GDM1 (cell line): ENCODE measurements at regions not wholly inside any gene's neighbourhood (a gene's known extent, or its start where the extent isn't known, plus 50 kb on each side); places are given as distances from the start of the nearest gene placed in this dataset.

Experiments
- DNase-seq: peaks from one replicate; lab custom pipeline; 2025; lab: John Stamatoyannopoulos, UW

GRCh38 chr7:18317941-18318340 is 177.6 kb upstream of the HDAC9 start:
- DNase-seq: no peak

DNA sequence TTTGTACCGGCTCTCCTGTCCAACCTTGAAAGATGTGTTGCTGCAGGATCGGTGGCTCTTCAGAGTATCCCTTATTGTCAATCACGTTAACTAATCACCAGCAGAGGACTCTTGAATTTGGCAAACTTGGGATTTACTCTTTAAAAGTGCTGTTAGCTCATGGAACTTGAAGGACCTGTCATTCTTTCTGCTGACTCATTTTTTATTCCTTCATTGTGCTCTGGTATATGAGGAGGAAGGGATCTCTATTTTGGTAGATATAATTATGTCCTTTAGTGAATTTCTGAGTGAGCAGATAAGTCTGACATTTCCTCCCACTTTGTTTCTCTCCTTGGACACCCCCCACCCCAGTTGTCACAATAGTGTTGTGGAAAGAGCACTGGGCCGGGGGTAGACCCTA is 175.1 kb upstream of the HDAC9 start:
- no peak for DNase-seq

DNA sequence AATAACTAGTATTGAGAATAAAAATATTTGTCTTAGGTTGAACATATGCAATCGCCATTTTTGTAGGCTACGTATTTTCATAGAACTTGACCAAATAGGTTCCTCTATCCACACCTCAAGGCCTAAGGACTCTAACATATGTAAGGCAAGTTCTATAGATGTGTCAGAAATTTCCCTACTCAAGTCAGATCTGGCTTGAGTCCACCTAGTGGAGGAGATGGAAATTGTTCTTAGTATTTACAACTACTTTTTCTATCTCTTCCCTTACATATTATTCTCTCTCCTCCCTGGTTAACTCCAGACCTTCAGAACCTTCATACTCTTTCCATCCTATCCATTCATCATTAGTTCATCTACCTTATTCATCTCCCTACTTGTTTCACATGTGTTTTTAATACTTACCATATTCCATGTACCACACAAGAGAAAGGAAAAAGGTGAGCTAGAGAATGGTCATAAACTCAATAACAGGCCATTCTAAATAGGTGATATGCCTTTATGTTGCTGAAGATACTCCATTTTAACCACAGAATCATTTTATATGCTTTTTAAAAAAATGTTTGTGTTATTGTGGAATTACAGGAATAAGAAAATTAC is 174.5 kb upstream of the HDAC9 start:
- DNase-seq: no peak

GRCh38 chr7:18330548-18330947 is 165.0 kb upstream of the HDAC9 start:
- no peak for DNase-seq

GRCh38 chr7:18336626-18337025 is 158.9 kb upstream of the HDAC9 start:
- DNase-seq: no peak

DNA sequence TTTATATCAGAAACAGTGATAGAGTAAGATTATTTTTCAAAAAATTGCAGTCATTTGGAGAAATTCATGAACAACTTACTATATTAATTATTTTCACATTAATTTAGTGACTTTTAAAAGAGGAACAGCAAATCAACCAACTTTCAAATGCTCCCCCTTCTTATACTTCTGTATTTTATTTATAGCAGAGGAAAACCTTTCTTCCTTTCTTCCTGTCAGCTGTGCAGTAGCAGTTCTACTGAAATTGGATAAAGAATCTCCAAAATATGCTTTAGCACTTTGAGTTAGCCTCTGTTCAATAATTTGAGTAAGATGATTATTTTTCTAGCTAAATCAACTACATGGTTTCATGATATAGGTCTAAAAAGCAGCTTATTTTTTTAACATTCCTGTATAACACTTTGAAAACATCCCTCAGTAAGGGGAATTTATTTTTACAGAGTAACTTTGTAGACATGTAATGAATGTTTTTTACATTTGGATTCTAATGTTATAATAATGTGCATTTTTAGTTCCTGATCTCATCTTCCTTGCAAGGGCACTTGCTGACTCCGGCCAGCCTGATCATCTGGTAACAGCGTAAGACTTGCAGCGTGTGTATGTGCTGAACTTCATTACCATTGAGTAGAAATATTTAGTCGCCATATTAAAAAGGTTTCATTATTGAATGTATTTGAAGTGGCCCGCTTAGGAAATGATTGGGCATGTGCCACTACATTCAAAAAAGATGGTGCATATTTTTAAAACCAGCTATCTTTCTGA is 158.3 kb upstream of the HDAC9 start:
- no peak for DNase-seq

DNA sequence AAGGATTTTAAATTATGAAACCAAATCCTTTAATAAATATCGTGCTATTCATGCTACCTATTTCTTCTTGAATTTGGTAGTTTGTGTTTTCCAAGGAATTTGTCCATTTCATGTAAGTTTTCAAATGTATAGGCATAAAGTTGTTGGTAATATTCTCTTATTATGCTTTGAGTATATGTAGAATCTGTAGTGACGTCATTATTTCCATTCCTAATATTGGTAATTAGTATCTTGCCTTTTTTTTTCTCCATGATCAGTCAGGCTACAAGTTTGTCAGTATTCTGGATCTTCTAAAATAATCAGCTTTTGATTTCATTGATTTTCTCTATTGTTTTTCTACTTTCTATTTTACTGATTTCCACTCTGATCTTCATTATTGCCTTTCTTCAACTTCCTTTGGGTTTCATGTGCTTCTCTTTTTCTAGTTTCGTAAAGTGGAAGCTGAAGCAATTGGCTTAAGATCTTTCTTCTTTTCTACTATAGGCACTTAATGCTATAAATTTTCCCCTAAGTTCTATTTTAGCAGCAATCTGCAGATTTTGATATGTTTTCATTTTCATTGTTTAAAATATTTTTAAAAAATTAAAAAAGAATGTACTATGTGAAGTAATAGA is 156.5 kb upstream of the HDAC9 start:
- DNase-seq: no peak

DNA sequence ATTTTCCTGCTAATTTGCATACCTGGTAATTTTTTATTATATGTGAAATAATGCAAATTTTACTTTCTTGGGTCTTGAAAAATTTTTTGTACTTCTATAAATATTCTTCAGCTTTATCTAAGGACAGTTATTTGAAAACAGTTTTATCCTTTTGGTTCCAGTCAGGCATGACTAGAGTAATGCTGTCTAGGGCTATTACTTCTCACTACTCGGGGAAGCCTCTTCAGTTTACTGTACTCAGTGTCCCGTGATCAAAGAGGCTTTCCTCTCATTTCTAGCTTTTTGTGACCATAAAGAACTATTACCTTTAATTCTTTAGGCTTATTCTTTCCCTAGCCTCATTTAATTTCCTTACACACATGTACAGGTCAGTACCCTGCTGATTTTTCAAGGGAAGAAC is 153.8 kb upstream of the HDAC9 start:
- DNase-seq: no peak

DNA sequence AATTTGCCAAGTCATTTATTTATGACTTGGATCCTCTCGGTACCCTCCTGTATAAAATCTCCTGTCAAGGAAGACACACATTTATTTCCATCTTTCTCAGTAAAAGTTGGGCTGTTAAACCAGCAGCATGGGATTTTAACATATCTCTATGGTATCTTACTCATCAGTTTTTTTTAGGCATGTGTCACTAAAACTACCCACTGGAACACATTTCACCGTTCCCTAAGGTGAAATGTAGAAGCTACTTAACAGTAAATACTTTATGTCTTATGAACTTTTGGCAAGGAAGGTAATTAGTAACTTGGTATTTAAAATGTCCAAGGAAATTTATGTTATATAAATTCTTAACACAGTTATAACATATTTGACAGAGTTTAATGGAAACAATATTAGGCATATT is 152.5 kb upstream of the HDAC9 start:
- DNase-seq: no peak

DNA sequence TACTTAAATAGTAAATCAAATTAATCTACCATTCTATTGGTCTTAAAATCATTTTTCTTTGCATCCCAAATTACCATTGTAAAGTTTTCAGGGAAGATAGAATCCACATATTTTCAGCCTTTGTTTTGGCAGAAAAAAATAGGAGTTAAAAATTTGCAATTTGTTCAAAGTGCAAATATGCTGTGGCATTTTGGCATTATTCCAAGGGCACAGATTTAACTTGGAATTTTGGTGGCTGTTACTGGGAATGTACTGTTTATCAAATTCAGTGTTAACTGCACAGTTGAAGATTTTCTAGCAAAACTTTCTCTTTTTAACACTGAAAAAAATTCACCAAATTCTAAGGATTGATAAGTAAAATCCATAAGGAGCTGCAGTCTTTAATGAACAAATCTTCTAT is 151.0 kb upstream of the HDAC9 start:
- no peak for DNase-seq

DNA sequence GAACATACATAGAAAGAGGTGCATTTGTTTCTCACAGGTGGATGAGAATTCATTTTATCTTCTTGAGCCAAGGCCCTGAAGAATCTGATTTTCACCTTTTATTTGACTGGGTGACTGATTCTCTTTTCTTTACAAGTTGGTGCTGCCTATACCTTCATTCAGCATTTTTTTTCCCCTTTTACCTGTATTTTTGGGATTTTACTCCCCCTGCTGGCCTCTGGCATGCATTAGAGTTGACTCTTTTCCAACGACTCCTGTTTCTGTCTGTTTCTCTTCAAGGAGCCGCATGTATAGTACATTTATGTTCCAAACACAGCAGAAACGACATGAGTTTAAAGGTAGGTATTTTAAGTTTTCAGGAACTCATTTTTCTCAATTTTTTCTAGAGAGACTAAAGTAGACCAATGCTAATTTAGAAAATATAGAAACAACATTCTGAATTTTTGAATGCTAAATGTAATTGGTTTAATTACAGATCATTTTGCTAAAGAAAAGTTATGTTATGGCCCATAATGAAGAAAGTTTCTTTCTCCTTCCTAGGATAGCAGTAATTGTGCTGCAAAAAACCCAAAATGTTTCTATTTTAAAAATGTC is 149.8 kb upstream of the HDAC9 start:
- DNase-seq: peak; percentile 37

DNA sequence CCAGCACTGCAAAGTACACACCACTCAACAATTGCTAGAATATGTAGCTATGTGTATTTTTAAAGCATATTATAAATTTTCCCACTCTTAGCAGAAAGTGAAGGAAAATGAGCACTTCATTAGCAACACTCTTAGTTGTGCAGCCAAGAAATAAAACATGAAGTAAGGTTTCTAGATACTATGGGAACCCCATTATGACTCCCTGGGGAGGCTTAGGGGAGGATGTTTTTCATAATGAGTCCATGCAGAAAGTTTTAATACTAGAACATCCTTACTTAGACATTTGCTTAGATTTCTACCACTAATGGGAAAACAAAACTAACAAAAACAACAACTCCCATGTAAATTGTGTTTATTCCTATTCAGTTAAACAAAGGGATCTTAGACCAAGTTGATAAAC is 148.4 kb upstream of the HDAC9 start:
- DNase-seq: no peak

GRCh38 chr7:18350678-18351077 is 144.9 kb upstream of the HDAC9 start:
- no peak for DNase-seq

- DNase-seq: no peak
These were observed 143.0 kb upstream of the HDAC9 start for GRCh38 chr7:18352339-18353255.

- DNase-seq: no peak
These were observed 142.2 kb upstream of the HDAC9 start for GRCh38 chr7:18353339-18353738.

DNA sequence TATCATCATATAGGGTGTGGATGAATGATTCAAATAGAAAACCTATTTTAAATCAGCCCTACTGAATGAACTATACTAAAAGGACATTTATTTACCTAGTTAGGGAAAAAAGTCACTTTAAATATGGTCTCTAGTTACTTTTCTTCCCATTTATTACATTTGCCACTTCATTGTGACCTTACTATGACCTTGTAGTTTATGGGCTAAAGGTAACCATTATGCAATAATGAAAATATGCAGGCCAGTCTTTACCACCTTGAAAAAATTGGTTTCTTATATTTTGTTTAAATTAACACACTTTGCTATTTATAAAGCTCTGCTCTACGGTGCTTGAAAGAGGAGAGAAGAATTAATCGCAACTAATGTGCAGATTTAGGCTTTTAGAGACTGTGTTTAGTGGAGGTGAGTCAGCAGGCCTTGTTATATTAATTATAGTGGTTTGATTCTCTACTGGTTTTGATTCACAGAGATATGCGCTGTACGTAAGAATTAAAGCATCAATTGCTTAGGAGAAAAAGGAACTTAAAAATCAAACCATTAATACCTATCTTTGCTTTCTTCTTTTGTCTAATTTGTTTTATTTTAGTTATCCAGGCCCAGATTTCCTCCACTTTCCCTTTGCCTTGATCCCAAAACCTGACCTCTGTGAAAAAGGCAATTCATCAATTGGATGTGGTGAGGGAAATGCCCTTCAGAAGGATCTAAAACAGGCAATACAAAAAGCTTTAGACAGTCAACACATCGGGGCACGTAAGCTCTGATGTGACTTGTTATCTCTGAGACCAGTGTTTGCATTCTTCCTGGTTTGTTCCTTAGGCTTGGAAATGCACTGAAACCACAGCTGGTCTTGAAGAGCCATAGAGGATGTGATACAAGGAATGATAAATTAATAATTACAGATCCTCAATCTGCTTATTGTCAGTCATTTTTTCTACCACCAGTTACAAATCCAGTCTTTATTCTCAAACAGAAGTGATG is 141.2 kb upstream of the HDAC9 start:
- DNase-seq: no peak

DNA sequence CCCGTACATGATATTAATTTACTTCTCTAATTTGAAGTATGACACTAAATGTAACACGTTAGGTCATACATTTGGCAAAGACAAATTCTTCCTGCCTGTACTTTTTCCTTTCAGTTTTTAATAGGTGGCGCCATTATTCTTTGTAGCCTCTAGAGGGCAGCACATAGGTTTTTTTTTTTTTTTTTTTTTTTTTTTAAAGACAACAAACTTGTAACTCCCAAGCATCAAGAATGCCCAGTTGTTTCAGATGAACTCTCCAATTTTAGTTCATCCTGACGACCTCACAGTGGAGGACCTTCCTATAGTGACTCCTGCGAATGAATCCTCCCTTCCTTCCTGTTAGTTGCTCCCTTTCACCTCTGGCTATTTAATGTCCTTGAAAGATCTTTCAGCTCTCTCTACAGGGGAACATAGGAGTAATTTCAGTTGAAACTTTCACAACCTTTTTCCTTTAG is 139.3 kb upstream of the HDAC9 start:
- no peak for DNase-seq

DNA sequence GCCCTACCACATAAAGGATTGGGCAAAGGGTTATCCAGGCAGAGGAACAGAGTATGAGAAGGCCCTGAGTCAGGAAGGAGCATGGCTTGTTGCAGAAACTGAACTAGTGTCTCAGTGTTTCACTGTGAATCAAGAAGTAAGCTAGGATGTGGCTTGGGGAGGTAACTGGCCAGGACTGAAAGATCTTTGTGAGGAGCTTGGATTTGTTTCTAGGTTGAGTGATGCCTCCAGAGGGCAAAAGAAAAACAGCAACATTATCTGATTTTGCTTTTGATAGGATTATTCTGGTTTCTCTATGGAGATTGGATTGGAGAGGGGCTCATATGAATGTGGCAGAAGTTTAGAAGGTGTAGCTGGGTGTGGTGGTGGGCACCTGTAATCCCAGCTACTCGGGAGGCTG is 137.9 kb upstream of the HDAC9 start:
- no peak for DNase-seq

GRCh38 chr7:18361756-18362155 is 133.8 kb upstream of the HDAC9 start:
- DNase-seq: no peak

DNA sequence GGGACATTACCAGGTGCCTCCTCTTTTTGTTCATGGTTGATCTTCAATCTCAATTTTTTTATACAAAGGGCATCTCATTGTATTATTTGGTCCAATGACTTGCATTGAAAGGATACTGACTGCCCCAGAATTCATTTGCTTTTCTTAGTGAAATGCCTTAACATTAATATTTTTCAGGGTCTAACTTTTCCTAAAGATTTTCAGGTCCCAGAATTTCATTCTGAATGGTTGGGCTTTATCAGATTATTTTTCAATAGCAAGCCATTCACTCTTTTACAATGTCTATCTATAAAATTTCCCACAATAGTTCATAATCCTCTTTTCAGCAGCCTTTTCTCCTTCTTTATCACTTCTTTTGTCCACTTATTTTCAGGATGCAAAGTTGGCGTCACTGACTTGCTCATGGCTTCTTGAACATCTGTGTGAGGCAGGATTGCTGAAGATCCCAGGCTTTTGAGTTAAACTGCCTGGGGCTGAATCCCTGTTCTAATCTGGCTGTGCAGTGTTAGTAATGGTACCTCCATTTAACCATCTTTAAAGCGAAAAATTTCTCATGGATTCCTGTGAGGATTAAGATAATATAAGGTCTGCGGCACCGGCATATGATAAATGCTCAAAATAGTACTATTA is 131.7 kb upstream of the HDAC9 start:
- no peak for DNase-seq
